ENCODE measurements at regions not wholly inside any gene's neighbourhood (a gene's known extent, or its start where the extent isn't known, plus 50 kb on each side); places are given as distances from the start of the nearest gene placed in this dataset.

DNA sequence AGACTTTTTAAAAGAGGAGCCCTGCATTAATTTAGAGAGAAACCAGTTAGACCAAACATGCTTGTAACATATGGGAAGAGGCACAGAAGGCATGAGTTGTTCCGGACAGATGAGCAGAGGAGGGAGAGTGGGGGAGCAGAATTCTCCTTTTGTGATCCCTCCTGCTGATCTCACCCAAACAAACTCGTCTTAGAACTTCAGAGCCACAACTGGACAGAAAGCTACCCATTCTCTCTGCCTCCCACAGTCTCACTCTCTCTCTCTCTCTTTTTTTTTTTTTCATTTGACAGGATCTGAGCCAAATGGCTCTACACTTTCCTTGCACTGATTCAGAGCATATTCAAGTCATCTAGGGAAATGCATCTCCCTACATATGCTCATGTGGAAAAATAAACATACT, 196.0 kb upstream of the PAPPA start:
- Histone ChIP-seq H3K4me3 (no peak overlapping the region), H3K27ac (no peak overlapping the region), H3K27me3 (no peaks in the 10 kb centered on the region), H3K9me3 (peaks cover 0 to 4% (median 0%) of the 10 kb centered on the region in 4 donors), H3K4me1 (peaks cover 0 to 5% (median 0%) of the 10 kb centered on the region in 4 donors), H3K36me3 (no peaks in the 10 kb centered on the region)
- TF ChIP-seq EP300 (IDR thresholded peaks at IDR 0.05): no peak
- no peak for TF ChIP-seq POLR2A (IDR thresholded peaks at IDR 0.05)
- TF ChIP-seq, protein P1, sequence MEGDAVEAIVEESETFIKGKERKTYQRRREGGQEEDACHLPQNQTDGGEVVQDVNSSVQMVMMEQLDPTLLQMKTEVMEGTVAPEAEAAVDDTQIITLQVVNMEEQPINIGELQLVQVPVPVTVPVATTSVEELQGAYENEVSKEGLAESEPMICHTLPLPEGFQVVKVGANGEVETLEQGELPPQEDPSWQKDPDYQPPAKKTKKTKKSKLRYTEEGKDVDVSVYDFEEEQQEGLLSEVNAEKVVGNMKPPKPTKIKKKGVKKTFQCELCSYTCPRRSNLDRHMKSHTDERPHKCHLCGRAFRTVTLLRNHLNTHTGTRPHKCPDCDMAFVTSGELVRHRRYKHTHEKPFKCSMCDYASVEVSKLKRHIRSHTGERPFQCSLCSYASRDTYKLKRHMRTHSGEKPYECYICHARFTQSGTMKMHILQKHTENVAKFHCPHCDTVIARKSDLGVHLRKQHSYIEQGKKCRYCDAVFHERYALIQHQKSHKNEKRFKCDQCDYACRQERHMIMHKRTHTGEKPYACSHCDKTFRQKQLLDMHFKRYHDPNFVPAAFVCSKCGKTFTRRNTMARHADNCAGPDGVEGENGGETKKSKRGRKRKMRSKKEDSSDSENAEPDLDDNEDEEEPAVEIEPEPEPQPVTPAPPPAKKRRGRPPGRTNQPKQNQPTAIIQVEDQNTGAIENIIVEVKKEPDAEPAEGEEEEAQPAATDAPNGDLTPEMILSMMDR (IDR thresholded peaks at IDR 0.05): no peak
- WGBS, 2 donors: 41% methylated on average over 2 of the region's 2 CpGs
- DNase-seq (ENCODE audit: low spot score in 2 of 2): no peak

DNA sequence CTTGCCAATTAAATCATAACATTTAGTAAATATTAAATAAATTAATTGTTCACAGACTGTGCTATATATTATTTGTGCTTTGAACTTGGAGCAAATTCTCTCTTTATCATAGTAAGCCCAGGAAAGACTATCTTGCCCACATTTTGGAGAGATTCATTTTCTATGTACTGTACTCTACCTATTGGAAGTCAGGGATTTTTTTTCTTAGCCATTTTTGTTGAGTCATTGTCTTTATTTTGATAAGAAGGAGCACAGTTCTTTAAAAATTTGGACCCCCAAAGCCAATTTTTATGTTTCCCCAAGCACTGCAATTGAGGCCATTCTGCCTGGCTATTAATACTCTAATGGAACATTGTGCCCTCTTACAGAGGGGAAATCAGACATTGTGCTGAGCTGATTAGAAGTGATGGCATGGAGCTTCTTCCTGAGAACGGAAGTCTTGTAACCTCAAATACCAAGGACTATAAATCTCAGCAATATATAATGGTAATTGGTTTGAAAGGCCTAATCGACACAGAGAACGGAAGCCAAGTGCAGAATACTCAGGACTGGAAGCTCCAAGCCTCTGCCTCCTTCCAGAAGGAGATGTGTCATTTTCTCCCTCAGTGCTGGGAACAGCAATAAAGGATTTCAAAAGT, 188.8 kb upstream of the PAPPA start:
- Histone ChIP-seq H3K27ac (no peak overlapping the region), H3K9me3 (peaks cover 0 to 12% (median 0%) of the 10 kb centered on the region in 4 donors), H3K4me3 (no peak overlapping the region), H3K36me3 (no peaks in the 10 kb centered on the region), H3K27me3 (no peaks in the 10 kb centered on the region), H3K4me1 (no peaks in the 10 kb centered on the region)
- 64% methylated on average over 3 of the region's 3 CpGs for WGBS, 2 donors
- TF ChIP-seq, protein P1 (IDR thresholded peaks at IDR 0.05): no peak
- no peak for TF ChIP-seq EP300 (IDR thresholded peaks at IDR 0.05)
- no peak for DNase-seq (ENCODE audit: low spot score in 2 of 2)

DNA sequence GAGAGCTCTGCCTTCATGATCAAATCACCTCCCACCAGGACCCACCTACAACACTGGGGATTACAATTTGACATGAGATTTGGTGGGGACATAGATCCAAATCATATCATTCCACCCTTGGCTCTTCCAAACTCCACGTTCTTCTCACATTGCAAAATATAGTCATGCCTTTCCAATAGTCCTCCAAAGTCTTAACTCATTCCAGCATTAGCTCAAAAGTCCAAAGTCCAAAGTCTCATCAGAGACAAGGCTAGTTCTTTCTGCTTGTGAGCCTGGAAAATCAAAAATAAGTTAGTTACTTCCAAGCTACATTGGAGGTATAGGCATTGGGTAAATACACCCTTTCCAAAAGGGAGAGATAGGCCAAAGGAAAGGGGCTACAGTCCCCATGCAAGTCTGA, 186.9 kb upstream of the PAPPA start:
- no peaks in the 10 kb centered on the region for H3K4me1 ChIP-seq
- TF ChIP-seq, protein P1 (IDR thresholded peaks at IDR 0.05): no peak
- TF ChIP-seq EP300 (IDR thresholded peaks at IDR 0.05) (no peak), POLR2A (IDR thresholded peaks at IDR 0.05) (no peak)
- WGBS, 2 donors: 58 to 72% methylated on average over 1 of the region's 1 CpG
- no peak for DNase-seq (ENCODE audit: low spot score in 2 of 2)
- no peak overlapping the region for H3K4me3 ChIP-seq
- no peaks in the 10 kb centered on the region for H3K36me3 ChIP-seq
- peaks cover 0 to 12% (median 0%) of the 10 kb centered on the region in 4 donors for H3K9me3 ChIP-seq
- no peak overlapping the region for H3K27ac ChIP-seq
- no peaks in the 10 kb centered on the region for H3K27me3 ChIP-seq

DNA sequence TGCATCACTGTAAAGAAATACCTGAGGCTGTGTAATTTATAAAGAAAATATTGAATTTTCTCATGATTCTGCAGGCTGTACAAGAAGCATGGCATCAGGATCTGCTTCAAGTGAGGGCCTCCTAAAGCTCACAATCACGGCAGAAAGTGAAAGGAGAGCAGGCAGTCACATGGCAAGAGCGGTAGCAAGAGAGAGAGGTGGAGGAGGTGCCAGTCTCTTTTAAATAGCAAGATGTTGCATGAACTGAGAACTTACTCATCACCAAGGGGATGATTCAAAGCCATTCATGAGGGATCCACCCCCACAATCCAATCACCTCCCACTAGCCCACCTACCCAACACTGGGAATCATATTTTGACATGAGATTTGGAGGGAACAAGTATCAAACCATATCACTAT, 184.5 kb upstream of the PAPPA start:
- 79 to 84% methylated on average over 2 of the region's 2 CpGs for WGBS, 2 donors
- H3K27me3 ChIP-seq: no peaks in the 10 kb centered on the region
- TF ChIP-seq POLR2A (IDR thresholded peaks at IDR 0.05) (no peak), EP300 (IDR thresholded peaks at IDR 0.05) (no peak)
- TF ChIP-seq, protein P1 (IDR thresholded peaks at IDR 0.05): no peak

DNA sequence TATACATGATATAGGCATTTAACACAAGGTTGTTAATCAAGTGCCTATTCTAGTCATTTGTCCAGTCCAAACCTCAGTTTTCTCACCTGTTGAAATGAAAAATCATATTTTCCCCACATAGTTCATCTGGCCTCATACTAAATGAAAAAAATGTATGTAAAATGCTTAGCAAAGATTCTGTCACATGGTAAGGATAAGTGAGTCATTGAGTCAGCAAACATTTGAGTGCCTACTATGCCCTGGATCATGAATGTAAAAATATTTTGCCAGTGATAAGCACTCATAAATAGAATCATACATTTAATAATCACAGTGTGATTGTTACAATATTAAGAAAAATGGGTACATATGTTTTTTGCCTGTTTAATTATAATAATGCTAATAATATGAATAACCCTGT, 181.2 kb upstream of the PAPPA start:
- TF ChIP-seq, protein P1 (IDR thresholded peaks at IDR 0.05): no peak
- TF ChIP-seq POLR2A (IDR thresholded peaks at IDR 0.05) (no peak), EP300 (IDR thresholded peaks at IDR 0.05) (no peak)
- Histone ChIP-seq H3K9me3 (peaks cover 0 to 7% (median 0%) of the 10 kb centered on the region in 4 donors), H3K36me3 (no peaks in the 10 kb centered on the region), H3K27ac (no peak overlapping the region), H3K4me3 (no peak overlapping the region), H3K27me3 (no peaks in the 10 kb centered on the region), H3K4me1 (no peaks in the 10 kb centered on the region)
- DNase-seq (ENCODE audit: low spot score in 2 of 2): no peak

More for the DNA sequence above, 184.5 kb upstream of the PAPPA start:
- Histone ChIP-seq H3K4me3 (no peak overlapping the region), H3K4me1 (no peaks in the 10 kb centered on the region), H3K27ac (no peak overlapping the region), H3K9me3 (peaks cover 0 to 6% (median 0%) of the 10 kb centered on the region in 4 donors), H3K36me3 (no peaks in the 10 kb centered on the region)
- no peak for DNase-seq (ENCODE audit: low spot score in 2 of 2)

Measured in tibial nerve (tissue), 4 donors.